ENCODE measurements at regions not wholly inside any gene's neighbourhood (a gene's known extent, or its start where the extent isn't known, plus 50 kb on each side); places are given as distances from the start of the nearest gene placed in this dataset.
"Not testable (repeated sequence)": the region's sequence is repeated elsewhere in the genome, so short reads cannot be mapped to it uniquely, and the experiment has no call there.

DNA sequence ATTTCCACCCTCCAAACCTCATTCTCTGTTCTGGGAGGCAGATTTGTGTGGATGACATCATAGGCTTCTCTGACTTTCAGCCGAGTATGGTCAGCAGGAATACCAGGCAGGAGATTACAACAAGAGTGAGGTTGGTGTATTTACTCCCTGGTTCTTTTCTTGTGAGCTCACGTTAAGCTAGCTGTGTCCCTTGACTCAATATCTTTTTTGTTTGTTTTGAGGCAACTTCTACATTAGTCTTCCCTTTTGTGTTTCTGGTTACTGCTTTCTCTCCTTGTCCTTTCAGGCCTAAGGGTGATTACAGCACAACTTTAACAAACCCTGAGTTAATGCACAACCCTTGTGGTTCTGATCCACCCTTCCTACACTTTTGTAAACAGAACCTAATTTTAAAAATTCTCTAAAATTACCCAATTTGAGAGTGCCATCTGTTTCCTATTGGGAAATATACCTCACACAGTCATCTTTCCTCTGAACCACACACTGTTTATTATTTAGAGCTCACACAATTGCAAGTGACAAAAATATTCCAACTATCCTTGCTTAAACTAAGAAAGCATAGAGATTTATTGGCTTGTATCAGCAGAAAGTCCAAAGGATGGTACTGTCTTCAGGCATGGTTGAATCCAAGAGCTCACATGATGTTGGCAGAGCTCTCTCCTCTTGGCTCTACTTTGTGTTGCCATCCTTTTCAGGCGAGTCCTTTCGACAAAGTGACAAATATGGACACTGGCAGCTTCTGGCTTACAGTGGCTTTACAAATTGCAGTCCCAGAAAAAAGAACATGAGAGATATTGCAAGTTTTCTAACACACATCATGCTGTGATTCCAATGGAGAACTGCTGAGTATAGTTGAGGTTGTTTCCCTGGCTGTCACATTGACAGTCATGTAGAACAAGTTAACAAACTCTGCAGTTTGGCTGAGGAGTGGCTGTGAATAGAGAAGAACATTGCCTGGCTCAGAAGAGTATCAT, 150.5 kb upstream of the DDIT4L start:
- DNase-seq = no peak

- no peak for DNase-seq
These were observed 149.6 kb upstream of the DDIT4L start for GRCh38 chr4:100339870-100340269.

GRCh38 chr4:100333491-100333890, 143.2 kb upstream of the DDIT4L start:
- not testable (repeated sequence) for DNase-seq

DNA sequence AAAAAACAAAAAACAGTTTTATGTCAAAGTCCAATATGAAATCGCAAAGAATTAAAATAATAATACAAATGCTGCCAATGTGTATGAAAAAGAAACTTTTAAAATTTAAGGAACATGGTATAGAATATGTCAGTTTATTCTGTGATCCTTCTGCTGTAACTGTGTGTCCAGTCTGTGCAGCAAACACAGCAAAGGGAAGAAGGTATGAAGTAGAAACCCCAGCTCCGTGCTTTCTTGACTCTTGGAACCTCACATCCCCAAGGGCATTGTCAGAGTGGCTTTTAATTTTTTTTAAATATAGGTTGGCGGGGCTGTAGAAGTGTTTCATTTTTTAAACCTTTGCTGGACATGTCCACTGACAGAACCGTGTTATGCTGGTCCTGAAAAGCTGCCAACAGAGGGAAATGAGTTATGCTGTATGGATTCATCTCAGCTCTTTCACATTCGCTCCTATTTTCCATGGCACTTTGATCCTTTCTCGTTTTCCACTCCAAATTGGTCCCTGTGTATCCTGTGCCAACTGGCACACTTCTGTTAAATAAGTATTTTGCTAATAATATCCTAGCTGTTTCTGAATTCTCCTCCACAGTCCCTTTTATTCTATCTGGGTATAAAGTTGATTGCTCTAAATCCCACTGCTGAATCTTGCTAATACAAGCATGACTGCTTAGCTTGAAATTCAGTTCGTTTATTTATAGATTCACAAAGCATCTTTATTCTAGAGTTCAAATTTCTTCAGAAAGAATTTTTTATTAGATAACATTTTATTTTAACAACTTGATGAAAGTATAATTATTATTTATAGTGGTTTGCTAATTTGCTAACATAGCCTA, 127.0 kb upstream of the DDIT4L start:
- DNase-seq = no peak

DNA sequence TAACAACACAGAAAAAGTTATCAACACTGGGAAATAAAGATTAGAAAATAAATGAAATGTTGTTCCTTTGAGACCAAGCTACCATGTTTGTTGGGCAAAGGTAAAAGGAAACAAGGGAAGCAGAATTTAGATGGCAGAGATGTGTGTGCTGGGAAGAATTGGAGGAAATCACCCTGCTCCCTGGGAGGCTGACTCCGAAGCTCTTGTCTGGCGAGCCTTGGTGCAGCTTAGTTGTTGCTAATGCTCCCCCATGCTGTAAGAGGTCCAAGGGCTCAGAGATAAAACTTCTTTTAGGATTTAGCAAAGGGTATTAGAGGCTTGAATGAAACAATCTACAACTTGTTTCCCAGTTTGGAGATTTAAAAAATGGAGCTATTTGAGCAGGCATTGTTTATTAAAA, 123.8 kb upstream of the DDIT4L start:
- no peak for DNase-seq

GRCh38 chr4:100312615-100313350, 122.5 kb upstream of the DDIT4L start:
- DNase-seq = no peak

DNA sequence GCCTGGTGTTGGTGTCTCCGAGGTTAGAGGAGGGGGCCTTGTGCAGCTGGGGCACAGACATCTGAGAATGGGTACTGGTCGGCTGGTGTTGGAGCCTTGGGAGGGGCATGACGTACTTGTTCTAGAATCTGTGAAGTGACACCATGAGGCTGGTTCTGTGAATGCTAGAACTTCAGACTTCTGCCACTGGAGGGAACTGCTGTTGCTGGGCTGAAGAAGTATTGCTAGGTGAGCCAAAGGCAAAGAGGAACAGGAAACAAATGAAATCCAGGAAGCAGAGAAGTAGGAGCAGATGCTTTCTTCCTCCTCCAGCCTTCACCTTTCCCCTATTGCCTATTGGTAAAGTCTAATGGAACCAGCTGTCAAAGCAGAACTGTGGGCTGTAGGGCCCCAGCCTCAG, 120.9 kb upstream of the DDIT4L start:
- DNase-seq = no peak

DNA sequence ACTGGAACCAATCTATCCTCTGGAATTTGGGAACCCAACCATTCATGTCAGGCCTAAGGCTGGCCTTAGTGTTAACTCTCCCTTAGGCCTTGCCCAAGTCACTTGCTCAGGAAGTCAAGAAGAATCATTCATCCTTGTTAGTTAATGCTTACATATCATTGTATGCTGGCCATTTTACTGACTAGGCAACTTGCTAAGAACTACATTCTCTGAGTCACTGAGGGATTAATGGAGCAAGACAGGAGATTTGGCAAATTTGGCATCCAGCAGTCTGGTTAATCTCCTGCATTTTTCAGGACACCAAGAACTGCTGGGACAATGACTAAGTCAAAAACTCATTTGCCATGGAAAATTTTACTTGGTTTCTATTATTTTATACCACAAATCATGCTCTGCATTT, 115.8 kb upstream of the DDIT4L start:
- peak; percentile 42 for DNase-seq

DNA sequence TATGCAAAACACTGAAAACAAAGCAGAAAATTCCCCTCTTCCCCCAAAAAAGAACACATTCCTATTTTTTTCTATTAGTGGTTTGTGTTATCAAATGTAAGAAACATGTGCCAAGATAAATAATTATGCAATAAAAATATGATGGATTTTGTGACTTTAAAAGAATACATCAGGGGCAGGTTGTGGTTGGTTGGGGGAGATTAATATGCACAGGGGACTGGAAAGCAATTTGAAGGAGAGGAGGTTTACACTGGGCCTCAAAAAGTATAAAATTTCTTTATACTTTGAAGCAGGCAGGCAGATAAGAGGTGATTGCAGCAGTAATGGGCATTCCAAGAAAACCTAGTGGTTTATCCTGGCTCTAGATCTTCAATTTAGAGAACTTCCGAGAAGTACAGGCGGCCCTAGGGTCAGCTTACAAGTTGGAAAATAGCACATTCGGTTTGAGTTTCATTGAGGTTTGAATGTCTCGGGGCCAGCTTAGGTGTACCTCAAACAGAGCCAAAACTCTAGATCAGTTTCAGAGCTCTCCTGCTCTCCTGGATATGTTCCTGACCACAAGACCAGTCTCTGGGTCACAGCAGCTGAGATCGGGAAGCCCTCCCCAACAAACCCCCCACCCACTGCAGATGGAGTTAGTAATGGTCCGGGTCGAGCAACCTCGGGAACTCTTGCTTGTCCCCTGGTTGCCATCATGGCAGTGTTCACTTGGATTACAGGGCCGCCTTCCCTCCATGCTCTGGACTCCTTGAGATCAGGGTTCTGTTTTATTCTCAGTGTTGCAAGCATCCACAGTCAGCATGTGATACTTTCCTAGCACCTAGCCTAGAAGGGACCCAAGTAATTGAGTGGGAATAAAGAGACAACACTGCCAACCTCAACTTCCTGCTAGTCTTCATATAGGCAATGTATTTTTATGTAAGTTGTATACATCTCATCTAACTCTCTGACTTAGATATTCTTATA, 112.1 kb upstream of the DDIT4L start:
- no peak for DNase-seq

- peak; percentile 77 for DNase-seq
These were observed 109.0 kb upstream of the DDIT4L start for GRCh38 chr4:100299046-100299840.

GRCh38 chr4:100295792-100296191, 105.5 kb upstream of the DDIT4L start:
- DNase-seq = no peak

- no peak for DNase-seq
These were observed 104.1 kb upstream of the DDIT4L start for GRCh38 chr4:100294356-100294755.

DNA sequence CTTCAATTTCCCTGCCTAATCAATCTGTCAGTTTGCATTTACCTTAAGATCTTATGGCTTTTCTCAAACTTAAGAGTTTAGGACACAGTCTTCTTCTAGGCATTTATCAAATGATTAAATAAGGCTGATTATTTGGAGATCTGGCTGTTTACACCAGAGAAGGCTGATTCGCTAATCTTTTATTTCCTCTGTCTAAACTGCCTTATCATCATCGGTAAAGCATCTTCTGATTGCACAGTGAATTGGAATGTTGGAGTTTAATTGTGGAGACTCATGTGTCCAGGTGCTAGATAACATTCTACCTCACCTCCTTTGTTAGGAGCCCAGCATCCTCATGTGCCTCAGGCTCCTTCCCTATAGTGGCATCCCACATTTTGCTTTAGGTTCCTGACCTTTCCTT, 100.3 kb upstream of the DDIT4L start:
- peak; percentile 38 for DNase-seq

DNA sequence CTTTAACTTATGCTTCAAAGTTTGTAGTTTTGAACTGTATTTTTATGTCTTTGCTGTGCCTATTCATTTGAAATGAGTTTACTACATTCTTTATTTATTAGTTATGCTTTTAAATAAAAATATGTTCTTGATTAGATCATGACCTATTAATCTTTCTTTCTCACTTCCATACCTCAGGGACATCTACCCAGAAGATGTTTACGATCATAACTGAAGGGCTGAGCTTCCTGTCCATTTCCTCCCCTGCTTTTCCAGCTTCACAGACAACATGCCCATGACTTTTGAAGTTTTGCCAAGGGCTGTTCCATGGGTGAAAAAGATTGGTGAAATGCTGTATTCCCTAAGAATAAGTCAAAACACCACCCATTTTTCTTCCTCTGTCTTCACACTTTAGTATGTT, 99.7 kb upstream of the DDIT4L start:
- no peak for DNase-seq

DNA sequence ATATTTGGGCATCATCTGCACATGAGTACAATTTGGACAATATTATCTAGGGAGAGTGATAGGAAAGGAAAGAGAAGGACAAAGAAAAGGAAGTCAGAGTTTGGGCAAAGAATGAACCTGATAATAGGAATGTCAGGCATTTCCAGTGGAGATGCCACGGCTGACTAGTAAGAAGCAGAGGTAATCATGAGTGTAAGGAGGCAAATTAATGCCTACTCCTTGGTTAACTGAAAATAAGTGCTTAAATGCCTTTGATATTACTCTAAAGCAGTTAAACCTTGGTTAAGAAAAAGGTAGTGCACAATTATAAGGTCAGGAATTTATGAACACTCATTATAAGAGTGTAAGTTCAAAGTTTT, 99.2 kb upstream of the DDIT4L start:
- DNase-seq = peak; percentile 74

DNA sequence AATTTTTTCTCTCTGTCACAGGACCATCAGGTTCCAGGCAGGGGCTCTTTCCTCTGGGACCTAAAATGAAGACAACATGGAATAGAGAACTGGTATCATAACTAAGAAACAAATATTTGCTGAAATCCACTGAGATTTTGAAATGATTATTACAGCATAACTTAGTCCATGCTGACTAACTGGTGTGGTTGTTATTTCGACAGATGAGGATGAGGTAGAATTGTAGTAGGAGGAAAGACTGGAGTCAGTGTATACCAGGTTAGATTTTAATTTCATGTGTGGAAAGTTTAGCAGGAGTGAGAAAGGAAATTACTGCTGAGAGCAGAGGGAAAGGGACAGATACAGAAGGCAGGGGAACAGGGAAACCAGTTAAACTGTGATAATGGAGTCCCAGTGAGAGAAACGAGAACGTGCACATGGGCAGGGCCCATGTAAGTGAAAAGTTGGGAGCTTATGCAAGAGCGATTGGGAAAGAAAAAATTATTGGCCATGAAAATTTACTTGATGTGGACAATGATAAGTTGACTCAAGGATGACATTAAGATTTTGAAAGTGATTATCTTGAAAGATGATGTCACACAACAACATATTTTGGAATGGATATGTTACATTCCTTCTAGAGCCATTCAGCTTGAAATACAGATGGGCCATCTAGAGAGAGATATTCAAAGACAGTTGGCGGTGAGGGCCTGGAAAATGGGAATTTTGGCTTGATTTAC, 98.7 kb upstream of the DDIT4L start:
- peak; percentile 74 for DNase-seq

DNA sequence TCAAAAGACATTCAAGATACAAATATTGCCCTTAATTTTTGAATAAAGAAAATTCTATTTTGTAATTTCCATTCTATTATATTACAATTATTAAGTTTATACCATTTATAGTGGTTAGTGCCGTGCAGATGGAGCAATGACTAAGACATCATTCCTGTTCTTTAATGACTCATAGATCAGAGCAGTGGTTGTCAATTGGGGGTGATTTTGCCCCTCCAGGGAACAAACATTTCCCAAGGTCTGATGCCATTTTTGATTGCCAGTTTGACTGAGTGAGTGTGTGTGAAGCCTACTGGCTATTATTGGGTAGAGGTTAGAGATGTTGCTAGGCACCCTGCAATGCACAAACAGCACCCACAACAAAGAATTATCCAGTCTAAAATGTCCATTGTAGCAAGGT, 97.9 kb upstream of the DDIT4L start:
- peak; percentile 16 for DNase-seq

DNA sequence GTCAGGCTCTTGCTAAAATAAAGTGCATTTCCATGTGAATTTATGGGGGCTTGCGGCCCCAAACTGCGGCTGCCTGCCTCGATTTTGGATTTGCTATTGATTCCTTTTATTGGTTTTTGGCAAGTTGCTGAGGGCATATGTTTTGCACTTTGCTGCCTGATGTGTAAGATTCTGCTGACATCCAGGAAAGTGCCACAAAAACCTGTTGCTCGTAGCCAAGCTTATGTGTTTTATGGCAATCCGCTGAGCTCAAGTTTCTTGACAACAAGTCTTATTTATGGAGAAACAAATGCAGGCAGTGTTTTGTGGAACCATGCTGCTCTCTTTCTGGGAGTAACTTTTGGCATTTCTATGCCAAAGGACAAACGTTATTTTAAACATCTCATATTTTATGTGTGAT, 97.3 kb upstream of the DDIT4L start:
- DNase-seq = no peak

- DNase-seq = no peak
These were observed 96.4 kb upstream of the DDIT4L start for GRCh38 chr4:100286636-100287035.

DNA sequence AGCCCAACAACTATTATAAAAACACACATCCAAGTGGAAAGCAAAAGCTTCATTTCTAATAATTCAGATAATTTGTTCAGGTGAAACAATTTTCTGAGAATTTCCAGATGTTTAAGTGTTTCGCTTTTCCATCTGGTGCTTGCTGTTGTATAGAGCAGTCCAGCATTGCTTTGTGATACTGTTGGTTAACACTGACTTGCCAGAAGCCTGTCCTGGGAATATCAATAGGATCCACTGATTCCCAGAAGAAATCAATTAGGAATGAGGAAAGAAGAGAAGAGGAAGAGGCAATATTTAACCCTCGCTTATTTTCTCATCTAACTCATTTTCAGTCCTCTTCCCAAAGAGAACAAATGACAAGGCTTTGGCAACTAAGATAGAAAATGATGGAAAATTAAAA, 94.9 kb upstream of the DDIT4L start:
- DNase-seq = no peak
